GM12872 (cell line): ENCODE measurements at regions not wholly inside any gene's neighbourhood (a gene's known extent, or its start where the extent isn't known, plus 50 kb on each side); places are given as distances from the start of the nearest gene placed in this dataset.

Source experiments
- TF ChIP-seq, protein P1 (sequence below): IDR thresholded peaks from 3 replicates; pipeline ENCODE4 v1.5.1; 2011; ENCODE audit warnings: low read depth, mild to moderate bottlenecking, low read length, moderate library complexity; ENCODE audit not compliant: insufficient read depth

DNA sequence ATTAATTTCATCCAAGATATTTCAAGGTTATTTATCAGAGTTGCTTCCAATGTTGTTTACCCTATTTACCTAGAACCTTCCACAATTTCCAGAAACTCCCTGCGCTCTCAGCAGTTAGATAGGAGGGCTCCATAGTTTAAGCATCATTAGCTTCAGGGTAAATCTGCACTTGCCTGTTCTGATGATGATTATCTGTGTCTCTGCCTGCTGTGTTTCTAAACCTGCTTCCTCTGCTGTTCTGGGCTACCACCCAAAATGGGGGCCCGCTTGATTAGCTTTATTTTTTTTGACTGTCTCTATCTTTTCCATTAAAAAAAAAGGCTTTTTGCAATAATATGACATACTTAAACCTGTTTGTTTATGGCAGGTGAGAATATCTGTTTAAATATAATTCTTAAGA, 472.4 kb downstream of the DIPK2A start:
- TF ChIP-seq, protein P1, sequence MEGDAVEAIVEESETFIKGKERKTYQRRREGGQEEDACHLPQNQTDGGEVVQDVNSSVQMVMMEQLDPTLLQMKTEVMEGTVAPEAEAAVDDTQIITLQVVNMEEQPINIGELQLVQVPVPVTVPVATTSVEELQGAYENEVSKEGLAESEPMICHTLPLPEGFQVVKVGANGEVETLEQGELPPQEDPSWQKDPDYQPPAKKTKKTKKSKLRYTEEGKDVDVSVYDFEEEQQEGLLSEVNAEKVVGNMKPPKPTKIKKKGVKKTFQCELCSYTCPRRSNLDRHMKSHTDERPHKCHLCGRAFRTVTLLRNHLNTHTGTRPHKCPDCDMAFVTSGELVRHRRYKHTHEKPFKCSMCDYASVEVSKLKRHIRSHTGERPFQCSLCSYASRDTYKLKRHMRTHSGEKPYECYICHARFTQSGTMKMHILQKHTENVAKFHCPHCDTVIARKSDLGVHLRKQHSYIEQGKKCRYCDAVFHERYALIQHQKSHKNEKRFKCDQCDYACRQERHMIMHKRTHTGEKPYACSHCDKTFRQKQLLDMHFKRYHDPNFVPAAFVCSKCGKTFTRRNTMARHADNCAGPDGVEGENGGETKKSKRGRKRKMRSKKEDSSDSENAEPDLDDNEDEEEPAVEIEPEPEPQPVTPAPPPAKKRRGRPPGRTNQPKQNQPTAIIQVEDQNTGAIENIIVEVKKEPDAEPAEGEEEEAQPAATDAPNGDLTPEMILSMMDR: no peak

DNA sequence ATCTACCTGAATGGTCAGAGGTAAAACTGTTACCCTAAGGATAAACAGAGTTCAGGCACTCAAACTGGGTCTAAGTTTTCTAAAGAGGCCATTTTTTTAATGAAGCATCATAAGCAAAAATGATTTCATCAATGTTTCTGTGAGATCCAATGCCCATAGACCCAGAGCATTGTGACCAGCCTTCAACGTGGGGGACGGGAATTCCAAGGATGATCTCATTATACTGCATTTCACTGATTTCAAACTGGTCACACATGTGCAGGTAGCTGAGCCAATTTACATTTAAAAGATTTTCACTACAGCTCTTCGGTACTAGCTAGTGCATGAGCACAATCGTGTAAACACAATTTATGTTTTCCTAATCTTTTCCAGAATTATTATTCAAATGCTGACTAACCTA, 472.9 kb downstream of the DIPK2A start:
- TF ChIP-seq, protein P1: no peak

DNA sequence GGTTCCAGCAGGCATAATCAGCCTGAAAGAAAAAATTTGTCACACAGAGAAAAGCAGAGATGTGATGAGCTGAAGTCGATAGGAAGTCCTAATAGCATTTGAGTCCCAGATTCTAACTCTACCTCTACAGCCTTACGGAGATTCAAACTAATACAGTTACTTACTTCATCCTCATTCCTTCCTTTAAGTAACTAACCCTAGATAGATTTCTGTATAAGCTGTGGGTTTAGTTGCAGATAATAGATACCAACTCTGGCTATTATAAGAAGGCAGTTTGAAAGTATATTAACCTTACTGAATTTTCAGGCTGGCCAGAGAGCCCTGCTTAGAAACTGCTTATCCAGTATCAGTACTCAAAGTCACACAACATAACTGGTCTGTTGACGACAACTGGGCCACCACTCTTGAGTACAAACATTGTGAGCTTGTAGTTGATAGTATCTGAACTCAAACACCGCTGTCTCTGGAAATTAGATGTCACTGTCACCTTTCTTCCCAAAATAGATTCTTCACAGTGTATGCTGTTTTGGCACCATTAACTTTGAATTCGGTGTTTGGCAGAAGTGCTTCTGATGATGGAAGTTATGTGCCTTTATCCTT, 484.3 kb downstream of the DIPK2A start:
- TF ChIP-seq, protein P1: no peak

GRCh38 chr3:144457758-144458157, 486.1 kb downstream of the DIPK2A start:
- TF ChIP-seq, protein P1: no peak

- TF ChIP-seq, protein P1: no peak
These were observed 486.7 kb downstream of the DIPK2A start for GRCh38 chr3:144458283-144458682.

- TF ChIP-seq, protein P1: no peak
These were observed 490.7 kb downstream of the DIPK2A start for GRCh38 chr3:144462337-144462736.

- TF ChIP-seq, protein P1: no peak
These were observed 492.3 kb downstream of the DIPK2A start for GRCh38 chr3:144463911-144464310.

- TF ChIP-seq, protein P1: no peak
These were observed 494.5 kb downstream of the DIPK2A start for GRCh38 chr3:144466114-144466513.
